HL-60 (cell line): ENCODE measurements at regions not wholly inside any gene's neighbourhood (a gene's known extent, or its start where the extent isn't known, plus 50 kb on each side); places are given as distances from the start of the nearest gene placed in this dataset.

Experiments used
- DNase-seq, 2 experiments: peaks; one replicate each; pipeline ENCODE4 v3.0.0-alpha.2; 2010 to 2020; ENCODE audit warnings: low read depth in 1 of 2, low spot score in 1 of 2
- H3K27ac ChIP-seq: fragments of 250-450 bp; sonication (Bioruptor Pico); replicated peaks from 2 replicates; pipeline ENCODE4 v1.5.1; 2020; ENCODE audit warnings: mild to moderate bottlenecking, moderate library complexity
- H3K27me3 ChIP-seq: fragments of 250-450 bp; sonication (Bioruptor Pico); 2 replicates; pipeline ENCODE4 v1.5.1; 2021; ENCODE audit warnings: mild to moderate bottlenecking, moderate library complexity; ENCODE audit not compliant: insufficient read depth, poor library complexity, severe bottlenecking
- H3K4me3 ChIP-seq: replicated peaks from 2 replicates; pipeline ENCODE4 v1.5.1; 2011; ENCODE audit warnings: mild to moderate bottlenecking, control low read depth, low read length; ENCODE audit not compliant: insufficient read depth
- CTCF ChIP-seq: IDR thresholded peaks from one replicate; pipeline ENCODE4 v1.5.1; 2011; ENCODE audit warnings: low read length, control low read depth, inconsistent platforms; ENCODE audit not compliant: insufficient read depth
- GABPA ChIP-seq: IDR thresholded peaks from 2 replicates; pipeline ENCODE4 v1.6.1; 2012; ENCODE audit warnings: low read depth
- POLR2AphosphoS5 ChIP-seq: IDR thresholded peaks from 2 replicates; pipeline ENCODE4 v1.6.1; 2012; ENCODE audit warnings: low read depth
- REST ChIP-seq: IDR thresholded peaks from 2 replicates; pipeline ENCODE4 v1.6.1; 2012; ENCODE audit warnings: low read depth; ENCODE audit not compliant: insufficient replicate concordance
- SPI1 ChIP-seq: IDR thresholded peaks from 2 replicates; pipeline ENCODE4 v1.6.1; 2012; ENCODE audit warnings: low read depth, mild to moderate bottlenecking, borderline replicate concordance

- no peak for DNase-seq
- Histone ChIP-seq H3K27ac (no peak overlapping the region), H3K4me3 (no peak overlapping the region), H3K27me3 (no peaks in the 10 kb centered on the region)
- TF ChIP-seq POLR2AphosphoS5 (no peak), GABPA (no peak), REST (no peak), SPI1 (no peak), CTCF (no peak)
These were observed 81.8 kb upstream of the SERTAD2 start for GRCh38 chr2:64735504-64735903.

GRCh38 chr2:64737547-64737946, 83.8 kb upstream of the SERTAD2 start:
- TF ChIP-seq POLR2AphosphoS5 (no peak), SPI1 (no peak), CTCF (no peak), REST (no peak), GABPA (no peak)
- Histone ChIP-seq H3K4me3 (no peak overlapping the region), H3K27ac (no peak overlapping the region), H3K27me3 (no peaks in the 10 kb centered on the region)
- no peak for DNase-seq

GRCh38 chr2:64738026-64738425, 84.3 kb upstream of the SERTAD2 start:
- H3K4me3 ChIP-seq: no peak overlapping the region
- DNase-seq: no peak
- H3K27me3 ChIP-seq: no peaks in the 10 kb centered on the region
- H3K27ac ChIP-seq: no peak overlapping the region
- TF ChIP-seq POLR2AphosphoS5 (no peak), CTCF (no peak), REST (no peak), GABPA (no peak), SPI1 (no peak)
